Neural cell (in vitro differentiated cells): ENCODE measurements at regions not wholly inside any gene's neighbourhood (a gene's known extent, or its start where the extent isn't known, plus 50 kb on each side); places are given as distances from the start of the nearest gene placed in this dataset.

Experiments used
- H2AFZ ChIP-seq: fragments of 200-600, 300-800 bp; sonication (generic), shearing (Covaris generic); 2 replicates; pipeline ENCODE4 v1.6.0; 2014; ENCODE audit warnings: low read depth, mild to moderate bottlenecking, antibody characterized with exemption, low read length, moderate library complexity
- H3F3A ChIP-seq: fragments of 200-600 bp; shearing (Covaris generic); 2 replicates; pipeline ENCODE4 v1.6.1; 2016; ENCODE audit warnings: mild to moderate bottlenecking, moderate library complexity, mixed read lengths, antibody characterized with exemption, low read length; ENCODE audit not compliant: insufficient read depth, poor library complexity, severe bottlenecking
- H3K27ac ChIP-seq: fragments of 200-600, 300-800 bp; sonication (generic), shearing (Covaris generic); 2 replicates; pipeline ENCODE4 v1.5.1; 2014; ENCODE audit warnings: mild to moderate bottlenecking, low read length, moderate library complexity
- H3K27me3 ChIP-seq: fragments of 300-800, 200-600 bp; sonication (generic), shearing (Covaris generic); 2 replicates; pipeline ENCODE4 v1.6.0; 2014; ENCODE audit warnings: mild to moderate bottlenecking, low read depth, low read length, moderate library complexity; ENCODE audit not compliant: insufficient read depth
- H3K36me3 ChIP-seq: fragments of 300-800, 200-600 bp; sonication (generic), shearing (Covaris generic); 2 replicates; pipeline ENCODE4 v1.5.1; 2014; ENCODE audit warnings: mild to moderate bottlenecking, antibody characterized with exemption, low read length, moderate library complexity; ENCODE audit not compliant: insufficient read depth
- H3K4me2 ChIP-seq: fragments of 300-800, 200-600 bp; sonication (generic), shearing (Covaris generic); 2 replicates; pipeline ENCODE4 v1.6.0; 2014; ENCODE audit warnings: mild to moderate bottlenecking, low read length
- H3K4me3 ChIP-seq: fragments of 300-800, 200-600 bp; sonication (generic), shearing (Covaris generic); 2 replicates; pipeline ENCODE4 v1.5.1; 2014; ENCODE audit warnings: mild to moderate bottlenecking, low read length, moderate library complexity
- H3K79me2 ChIP-seq: fragments of 200-600 bp; shearing (Covaris generic); replicated peaks from 2 replicates; pipeline ENCODE4 v1.6.0; 2014; ENCODE audit warnings: mild to moderate bottlenecking, low read length, moderate library complexity; ENCODE audit not compliant: insufficient read depth
- H3K9ac ChIP-seq: fragments of 300-800, 200-600 bp; sonication (generic), shearing (Covaris generic); 2 replicates; pipeline ENCODE4 v1.6.1; 2016; ENCODE audit warnings: mild to moderate bottlenecking, low read length, mixed read lengths
- H3K9me2 ChIP-seq: fragments of 200-600 bp; shearing (Covaris generic); 2 replicates; pipeline ENCODE4 v1.6.1; 2016; ENCODE audit warnings: mild to moderate bottlenecking, low read length, mixed read lengths; ENCODE audit not compliant: insufficient read depth
- H3K9me3 ChIP-seq: fragments of 200-600, 300-800 bp; sonication (generic), shearing (Covaris generic); 2 replicates; pipeline ENCODE4 v1.6.1; 2016; ENCODE audit warnings: mild to moderate bottlenecking, mixed run types, low read length, moderate library complexity, mixed read lengths
- H4K20me1 ChIP-seq: fragments of 200-600 bp; shearing (Covaris generic); 2 replicates; pipeline ENCODE4 v1.6.1; 2016; ENCODE audit warnings: mild to moderate bottlenecking, mixed run types; ENCODE audit not compliant: insufficient read depth
- CTCF ChIP-seq: fragments of 450-650 bp; IDR thresholded peaks from 2 replicates; pipeline ENCODE4 v1.5.1; 2014; ENCODE audit warnings: antibody characterized with exemption, mild to moderate bottlenecking, moderate library complexity; ENCODE audit not compliant: poor library complexity, severe bottlenecking
- EP300 ChIP-seq: fragments of 450-650 bp; conservative IDR thresholded peaks from 2 replicates; pipeline ENCODE4 v1.6.1; 2014; ENCODE audit warnings: antibody characterized with exemption, mild to moderate bottlenecking, moderate library complexity; ENCODE audit not compliant: poor library complexity, severe bottlenecking
- EZH2 ChIP-seq: fragments of 200-600, 300-800 bp; shearing (Covaris generic), sonication (generic); IDR thresholded peaks from 2 replicates; pipeline ENCODE4 v1.6.1; 2014; ENCODE audit warnings: antibody characterized with exemption, low read length, borderline replicate concordance, mild to moderate bottlenecking; ENCODE audit not compliant: insufficient read depth, poor library complexity, severe bottlenecking
- MXI1 ChIP-seq: fragments of 450-650 bp; conservative IDR thresholded peaks from 2 replicates; pipeline ENCODE4 v1.6.1; 2014; ENCODE audit warnings: antibody characterized with exemption, mild to moderate bottlenecking; ENCODE audit not compliant: poor library complexity, severe bottlenecking
- POLR2AphosphoS5 ChIP-seq: IDR thresholded peaks from 2 replicates; pipeline ENCODE4 v1.6.1; 2012
- RAD21 ChIP-seq: fragments of 450-650 bp; conservative IDR thresholded peaks from 2 replicates; pipeline ENCODE4 v1.6.1; 2014; ENCODE audit warnings: antibody characterized with exemption, mild to moderate bottlenecking, moderate library complexity
- REST ChIP-seq: IDR thresholded peaks from 2 replicates; pipeline ENCODE4 v1.6.1; 2012; ENCODE audit warnings: borderline replicate concordance
- SMC3 ChIP-seq: fragments of 450-650 bp; conservative IDR thresholded peaks from 2 replicates; pipeline ENCODE4 v1.6.1; 2014; ENCODE audit warnings: antibody characterized with exemption, mild to moderate bottlenecking, moderate library complexity; ENCODE audit not compliant: poor library complexity
- TAF1 ChIP-seq: IDR thresholded peaks from 2 replicates; pipeline ENCODE4 v1.6.1; 2012; ENCODE audit warnings: low read depth

GRCh38 chr20:51129147-51129776 is 106.4 kb upstream of the KCNG1 start:
- Histone ChIP-seq H4K20me1 (no peaks in the 10 kb centered on the region), H3K4me2 (no peak overlapping the region)

DNA sequence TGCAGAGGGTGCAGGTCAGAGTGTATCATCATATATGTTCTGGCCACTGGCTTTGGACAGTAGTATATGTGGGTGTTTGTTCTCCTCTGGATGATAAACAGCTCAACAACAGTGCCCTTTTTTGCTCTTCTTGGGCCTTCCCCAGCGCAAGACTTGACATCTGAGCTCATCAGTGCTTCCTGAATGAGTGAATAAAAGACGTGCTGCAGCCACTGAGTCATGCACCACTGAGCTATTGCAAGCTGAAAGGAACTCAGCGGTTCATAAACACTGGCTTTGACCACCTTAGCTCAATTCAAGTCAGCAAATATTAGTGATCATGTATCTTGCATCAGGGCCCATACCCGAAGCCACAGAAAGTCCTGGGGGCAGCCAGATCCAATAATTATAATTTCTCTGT is 105.3 kb upstream of the KCNG1 start:
- no peak overlapping the region for H2AFZ ChIP-seq
- no peaks in the 10 kb centered on the region for H3K27me3 ChIP-seq
- H3K9ac ChIP-seq: no peak overlapping the region

More at GRCh38 chr20:51129147-51129776, 106.4 kb upstream of the KCNG1 start:
- Histone ChIP-seq H3K9me2 (no peaks in the 10 kb centered on the region), H3K79me2 (no peaks in the 10 kb centered on the region), H3K9me3 (no peaks in the 10 kb centered on the region), H3K27me3 (no peaks in the 10 kb centered on the region), H3K36me3 (no peaks in the 10 kb centered on the region), H2AFZ (no peak overlapping the region), H3K4me3 (no peak overlapping the region), H3K9ac (no peak overlapping the region), H3K27ac (no peak overlapping the region), H3F3A (peaks cover 3% of the 10 kb centered on the region)
- TF ChIP-seq SMC3: no peak
- no peak for TF ChIP-seq CTCF
- TF ChIP-seq RAD21: no peak

More for the DNA sequence above, 105.3 kb upstream of the KCNG1 start:
- no peak for TF ChIP-seq MXI1
- TF ChIP-seq REST: no peak
- TF ChIP-seq POLR2AphosphoS5: no peak
- no peak for TF ChIP-seq SMC3
- TF ChIP-seq EP300: no peak
- TF ChIP-seq TAF1: no peak
- TF ChIP-seq EZH2: no peak
- TF ChIP-seq RAD21: no peak
- no peak for TF ChIP-seq CTCF
- H3K36me3 ChIP-seq: no peaks in the 10 kb centered on the region
- no peak overlapping the region for H3K27ac ChIP-seq
- H3K9me2 ChIP-seq: no peaks in the 10 kb centered on the region
- no peak overlapping the region for H3K4me2 ChIP-seq
- H3F3A ChIP-seq: no peaks in the 10 kb centered on the region
- H3K79me2 ChIP-seq: no peaks in the 10 kb centered on the region
- H3K9me3 ChIP-seq: no peaks in the 10 kb centered on the region
- H3K4me3 ChIP-seq: no peak overlapping the region
- no peaks in the 10 kb centered on the region for H4K20me1 ChIP-seq
